Motor neuron (in vitro differentiated cells): ENCODE measurements at regions not wholly inside any gene's neighbourhood (a gene's known extent, or its start where the extent isn't known, plus 50 kb on each side); places are given as distances from the start of the nearest gene placed in this dataset.

Source experiments
- ATAC-seq, 8 experiments: fragments of 200-7000 bp; cut with Tn5 transposase; replicated peaks in 6 of 8; 2 replicates each; pipeline ENCODE4 v1.8.0; 2021; ENCODE audit warnings: mild to moderate bottlenecking in 8 of 8, moderate library complexity in 8 of 8
- H3K27ac ChIP-seq, 2 donors: fragments of 250-450 bp; sonication (Bioruptor Pico); 2 replicates each; pipeline ENCODE4 v1.9.0; 2021; ENCODE audit warnings: antibody characterized with exemption in 2 of 2, mild to moderate bottlenecking in 2 of 2, moderate library complexity in 1 of 2
- H3K4me1 ChIP-seq, 2 donors: fragments of 250-450 bp; sonication (Bioruptor Pico); replicated peaks in 1 of 2; 2 replicates each; pipeline ENCODE4 v1.6.1; 2021; ENCODE audit warnings: antibody characterized with exemption in 2 of 2, mild to moderate bottlenecking in 2 of 2, moderate library complexity in 1 of 2
- H3K4me3 ChIP-seq, 5 donors: fragments of 250-450 bp; sonication (Bioruptor Pico); 2 replicates each; pipeline ENCODE4 v1.9.0; 2021; ENCODE audit warnings: antibody characterized with exemption in 5 of 5, mild to moderate bottlenecking in 5 of 5, moderate library complexity in 4 of 5
- WGBS, 10 experiments: fragments of 450-650 bp; shearing (Covaris generic); methylation state at CpG; one replicate each; pipeline ENCODE4 v1.0.0; 2022; 5-methylcytosine and 5-hydroxymethylcytosine counted together
- in situ Hi-C, 9 experiments: fragments of 400-800 bp; cut with MboI; loops; one replicate each; pipeline ENCODE4 v1.15.0; 2021; ENCODE audit warnings: low sequenced_read_pairs in 9 of 9, low pct_unique_long_range_greater_than_20kb in 2 of 9; ENCODE audit not compliant: unreplicated experiment in 9 of 9

DNA sequence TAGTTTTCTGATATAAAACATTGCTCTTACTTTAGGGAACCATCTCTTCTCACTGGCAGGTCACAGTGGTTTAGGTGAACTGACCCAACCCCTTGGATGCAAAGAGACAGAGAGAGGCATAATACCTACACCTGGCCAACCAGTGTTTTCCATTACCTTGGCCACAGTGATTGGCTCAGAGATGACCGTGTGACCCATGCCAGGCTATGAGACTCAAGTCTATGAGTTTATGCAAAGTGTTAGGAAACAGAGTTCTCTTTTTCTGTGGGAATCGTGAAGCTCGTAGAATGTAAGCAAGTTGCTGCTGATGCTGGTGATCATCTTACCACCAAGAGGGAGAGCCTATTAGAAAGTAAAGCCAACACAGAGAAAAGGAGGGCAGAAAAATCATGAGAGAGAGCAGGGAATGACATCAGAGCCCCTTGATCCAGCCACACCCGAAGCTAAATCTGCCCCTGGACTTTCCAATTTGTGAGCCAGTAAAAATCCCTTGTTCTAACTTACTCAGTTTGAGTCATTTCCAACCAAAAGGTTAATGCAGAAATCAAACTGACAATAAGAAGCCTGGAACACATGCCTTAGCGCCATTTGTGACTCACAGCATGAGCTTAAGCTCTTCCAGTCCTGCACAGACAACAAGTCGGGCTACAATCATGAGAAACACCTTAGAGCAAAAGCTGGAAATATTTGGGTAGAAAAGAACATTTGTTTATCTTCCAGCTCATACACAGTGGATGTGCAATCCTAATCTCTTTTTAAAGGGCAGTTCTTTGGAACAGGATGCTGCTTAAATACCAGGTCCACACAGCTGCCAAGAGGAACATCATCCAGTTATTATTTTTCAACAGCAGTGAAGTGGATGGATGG is 81.3 kb upstream of the KAZN start:
- no peak overlapping the region for H3K4me3 ChIP-seq
- H3K27ac ChIP-seq: no peak overlapping the region
- H3K4me1 ChIP-seq: peaks cover 19 to 31% of the 10 kb centered on the region in 2 donors
- 30 to 90% (median 80%) methylated on average over 3 to 6 of the region's 6 CpGs; no CpG with 5 or more reads in 1 of the 10 experiments for WGBS, 10 experiments
- ATAC-seq: peak in 4 of 8 experiments; percentile 24 to 87 (median 66)
- in situ Hi-C loops: no loop called here

DNA sequence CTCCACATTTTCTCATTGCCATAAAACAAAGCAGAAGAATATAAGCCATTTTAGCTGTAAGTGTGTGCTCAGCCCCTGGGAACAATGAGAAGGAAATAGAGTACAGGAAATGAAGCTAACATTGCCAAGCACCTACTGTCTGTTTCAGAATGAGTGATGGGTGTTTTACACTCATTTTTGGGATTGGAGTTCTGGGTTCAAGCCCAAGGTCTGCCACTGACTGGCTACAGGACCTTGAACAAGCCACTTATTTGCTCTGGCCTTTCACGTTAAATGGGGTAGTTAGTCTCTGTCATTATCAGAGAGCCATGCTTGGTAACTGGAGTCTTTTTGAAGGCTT is 80.7 kb upstream of the KAZN start:
- Histone ChIP-seq H3K27ac (no peak overlapping the region), H3K4me1 (peaks cover 25 to 32% of the 10 kb centered on the region in 2 donors), H3K4me3 (no peak overlapping the region)
- in situ Hi-C loops: no loop called here
- 13 to 100% (median 86%) methylated on average over 1 of the region's 1 CpG; no CpG with 5 or more reads in 3 of the 10 experiments for WGBS, 10 experiments
- no peak for ATAC-seq

DNA sequence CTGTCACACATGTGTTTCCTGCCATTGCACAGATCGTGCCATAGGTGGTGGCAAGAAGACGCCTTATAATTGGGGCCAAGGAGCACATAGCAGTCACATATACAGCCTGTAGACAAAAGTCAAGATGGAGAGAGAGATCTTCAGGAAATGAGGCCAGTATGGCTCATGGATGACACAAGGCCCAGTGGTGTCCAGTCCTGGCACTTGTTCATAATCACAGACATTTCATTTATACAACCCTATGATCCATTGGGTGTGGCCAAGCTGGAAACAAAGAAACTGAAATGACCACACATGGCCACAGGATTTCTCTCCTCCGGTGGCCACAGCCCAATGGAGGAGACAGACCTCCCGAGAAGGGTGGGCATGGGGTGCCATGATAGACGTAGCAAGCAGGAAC is 78.5 kb upstream of the KAZN start:
- Histone ChIP-seq H3K4me3 (no peak overlapping the region), H3K4me1 (peaks cover 22 to 28% of the 10 kb centered on the region in 2 donors), H3K27ac (no peak overlapping the region)
- 0 to 100% (median 77%) methylated on average over 1 to 5 of the region's 5 CpGs; no CpG with 5 or more reads in 4 of the 10 experiments for WGBS, 10 experiments
- ATAC-seq: no peak
- in situ Hi-C loops: no loop called here

DNA sequence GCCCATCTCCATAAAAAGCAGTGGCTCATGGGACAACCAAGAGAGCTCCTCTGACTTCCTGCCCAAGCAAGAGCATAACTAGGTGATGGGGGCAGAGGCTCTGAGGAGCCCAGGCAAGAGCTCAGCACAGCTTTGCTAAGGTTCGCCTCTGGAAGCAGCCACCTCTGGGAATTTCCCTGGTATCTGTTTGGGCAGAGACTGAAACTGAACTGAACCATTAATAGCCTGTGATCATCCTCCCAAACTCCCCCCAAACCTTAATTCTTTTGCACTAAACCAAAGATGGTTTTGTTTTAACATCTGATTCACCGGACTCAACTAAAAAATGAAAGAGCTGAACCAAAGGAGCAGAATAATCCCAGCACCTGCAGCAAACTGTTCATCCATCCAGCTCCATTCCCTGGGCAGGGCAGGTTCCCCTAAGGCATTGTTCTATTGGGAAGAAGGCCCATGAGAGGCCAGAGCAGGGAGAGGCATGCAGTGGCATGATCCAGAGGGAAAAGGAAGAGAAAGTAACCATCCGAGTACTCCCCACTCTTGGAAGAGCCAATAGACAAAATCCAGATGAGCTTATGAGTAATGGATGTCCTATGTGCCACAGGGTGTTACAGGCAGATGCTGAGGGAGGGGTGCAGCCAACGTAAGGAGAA is 77.8 kb upstream of the KAZN start:
- Histone ChIP-seq H3K4me3 (no peak overlapping the region), H3K4me1 (peaks cover 18 to 30% of the 10 kb centered on the region in 2 donors), H3K27ac (no peak overlapping the region)
- 50 to 100% (median 82%) methylated on average over 1 to 4 of the region's 4 CpGs; no CpG with 5 or more reads in 3 of the 10 experiments for WGBS, 10 experiments
- in situ Hi-C loops: no loop called here
- ATAC-seq: no peak

DNA sequence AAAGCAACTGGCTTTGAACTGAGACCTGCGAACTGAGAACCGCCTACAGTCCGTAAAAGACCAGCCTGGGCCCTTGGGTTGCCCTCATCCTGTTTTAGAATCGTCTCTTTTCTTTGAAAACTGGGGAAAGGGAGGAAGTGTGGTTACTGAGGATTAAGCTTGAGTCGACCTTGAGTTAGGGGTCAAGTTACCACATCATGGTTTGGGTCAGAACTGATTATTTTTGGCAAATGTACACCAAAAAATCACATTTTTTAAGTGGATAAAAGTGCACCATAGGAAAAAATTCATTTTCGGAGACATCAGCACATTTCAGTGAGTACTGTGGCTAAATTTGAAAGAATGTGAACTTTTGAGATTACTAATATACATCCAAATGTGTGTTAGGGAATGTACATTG is 76.9 kb upstream of the KAZN start:
- in situ Hi-C loops: no loop called here
- H3K4me3 ChIP-seq: no peak overlapping the region
- 56 to 92% (median 82%) methylated on average over 2 to 6 of the region's 6 CpGs; no CpG with 5 or more reads in 1 of the 10 experiments for WGBS, 10 experiments
- ATAC-seq: no peak
- H3K4me1 ChIP-seq: peaks cover 18 to 37% of the 10 kb centered on the region in 2 donors
- H3K27ac ChIP-seq: no peak overlapping the region

DNA sequence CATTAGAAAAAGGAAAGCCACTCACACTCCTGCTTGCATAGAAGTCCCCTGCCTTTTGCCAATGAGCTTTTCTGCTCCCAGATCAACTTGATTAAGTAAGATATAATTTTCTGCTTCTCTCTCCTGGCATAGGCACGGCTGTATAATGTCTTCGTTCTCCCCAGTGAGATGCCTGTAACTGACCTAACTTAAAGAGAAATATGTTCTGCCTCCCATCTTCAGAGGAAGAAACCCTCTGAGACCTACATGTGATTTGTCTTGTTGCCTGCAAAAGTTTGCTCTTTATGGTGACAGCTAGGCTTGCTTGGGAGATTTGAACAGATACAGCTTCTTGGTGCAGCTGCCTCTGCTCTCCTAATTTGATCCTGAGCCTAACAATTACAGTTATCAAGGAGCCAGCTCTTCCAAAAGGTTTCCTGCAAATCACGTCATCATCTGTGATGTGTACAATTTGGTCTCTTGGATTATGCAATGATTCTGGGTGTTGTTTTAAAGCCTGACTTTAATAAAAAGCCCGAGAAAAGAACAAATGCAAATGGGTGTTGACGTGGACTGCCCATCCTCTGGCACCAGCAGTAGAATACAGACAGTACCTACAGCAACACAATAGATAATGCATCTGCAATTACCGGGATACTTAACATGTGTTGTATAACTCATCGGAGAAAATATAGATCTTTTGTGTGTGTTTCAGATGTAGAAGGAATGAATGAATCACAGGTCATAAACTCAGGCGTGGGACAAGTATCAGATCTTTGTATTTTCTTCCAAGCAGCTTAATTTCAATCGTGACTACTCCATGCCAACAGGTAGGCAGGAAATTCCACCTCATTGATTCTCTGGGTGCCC is 76.2 kb upstream of the KAZN start:
- in situ Hi-C loops: no loop called here
- no peak overlapping the region for H3K27ac ChIP-seq
- peak; percentile 27 to 89 (median 64) for ATAC-seq
- H3K4me1 ChIP-seq: peaks cover 18 to 37% of the 10 kb centered on the region in 2 donors
- H3K4me3 ChIP-seq: no peak overlapping the region
- WGBS, 10 experiments: 0 to 88% (median 64%) methylated on average over 1 to 9 of the region's 9 CpGs; no CpG with 5 or more reads in 1 of the 10 experiments

DNA sequence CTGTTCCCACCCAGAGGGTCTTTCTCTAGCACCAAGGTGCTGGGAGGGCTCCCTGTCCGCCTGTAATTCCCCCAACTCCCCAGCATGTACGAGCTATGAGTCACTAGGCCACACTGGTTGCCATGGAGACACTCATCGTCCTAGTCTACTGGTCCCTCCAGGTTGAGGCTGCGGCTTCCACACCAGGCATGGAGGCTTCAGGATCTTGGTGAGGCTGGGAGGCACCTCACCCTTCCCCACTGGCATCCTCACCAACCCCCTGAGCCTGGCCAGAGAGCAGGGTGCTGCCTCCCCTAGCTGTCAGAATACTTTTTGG is 75.6 kb upstream of the KAZN start:
- 0 to 100% (median 50%) methylated on average over 1 to 3 of the region's 4 CpGs; no CpG with 5 or more reads in 3 of the 10 experiments for WGBS, 10 experiments
- no peak overlapping the region for H3K27ac ChIP-seq
- no peak overlapping the region for H3K4me3 ChIP-seq
- ATAC-seq: peak in 7 of 8 experiments; percentile 72 to 99 (median 95)
- in situ Hi-C loops: no loop called here
- H3K4me1 ChIP-seq: peaks cover 18 to 37% of the 10 kb centered on the region in 2 donors

DNA sequence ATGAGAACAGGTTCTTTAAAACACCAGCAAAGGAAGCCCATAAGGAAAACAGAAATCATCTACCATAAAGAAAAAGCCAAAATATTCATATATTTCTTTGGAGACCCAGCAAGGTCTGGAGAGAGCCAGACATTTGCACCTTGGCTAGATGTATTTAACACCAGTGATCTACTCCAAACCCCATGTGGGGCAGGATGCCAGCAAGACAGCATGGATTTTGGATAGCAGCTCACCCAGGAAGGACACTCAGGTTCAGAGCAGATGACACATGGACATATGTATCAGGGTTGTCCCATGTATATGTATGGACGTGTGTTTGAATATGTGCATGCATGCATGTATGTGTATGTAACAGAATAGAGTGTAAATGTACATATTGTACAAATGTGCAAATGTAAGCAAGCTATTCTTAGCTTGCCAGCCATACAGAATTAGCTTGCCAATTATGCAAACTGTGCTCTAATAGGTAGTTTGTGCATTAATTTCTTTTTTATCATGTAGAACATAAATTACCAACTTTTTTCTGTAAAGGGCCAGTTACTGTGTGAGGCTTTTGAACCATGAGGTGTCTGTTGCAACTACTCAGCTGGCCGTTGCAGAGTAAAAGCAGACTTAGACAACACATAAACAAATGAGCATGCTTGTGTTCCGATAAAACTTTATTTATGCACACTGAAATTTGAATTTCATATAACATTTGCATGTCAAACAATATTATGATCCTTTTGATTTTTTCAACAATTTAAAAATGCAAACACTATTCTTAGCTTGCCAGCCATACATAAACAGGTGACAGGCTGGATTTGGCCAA is 73.5 kb upstream of the KAZN start:
- no peak overlapping the region for H3K27ac ChIP-seq
- in situ Hi-C loops: loop anchor here in 1 of 9 experiments (25.0 kb wide), 1 partner anchor 563 kb away; no protein-coding TSS in a partner anchor
- H3K4me1 ChIP-seq: peaks cover 18 to 37% of the 10 kb centered on the region in 2 donors
- 0 to 90% (median 78%) methylated on average over 1 to 3 of the region's 3 CpGs; no CpG with 5 or more reads in 1 of the 10 experiments for WGBS, 10 experiments
- no peak overlapping the region for H3K4me3 ChIP-seq
- peak in 6 of 8 experiments; percentile 3 to 85 (median 20) for ATAC-seq

DNA sequence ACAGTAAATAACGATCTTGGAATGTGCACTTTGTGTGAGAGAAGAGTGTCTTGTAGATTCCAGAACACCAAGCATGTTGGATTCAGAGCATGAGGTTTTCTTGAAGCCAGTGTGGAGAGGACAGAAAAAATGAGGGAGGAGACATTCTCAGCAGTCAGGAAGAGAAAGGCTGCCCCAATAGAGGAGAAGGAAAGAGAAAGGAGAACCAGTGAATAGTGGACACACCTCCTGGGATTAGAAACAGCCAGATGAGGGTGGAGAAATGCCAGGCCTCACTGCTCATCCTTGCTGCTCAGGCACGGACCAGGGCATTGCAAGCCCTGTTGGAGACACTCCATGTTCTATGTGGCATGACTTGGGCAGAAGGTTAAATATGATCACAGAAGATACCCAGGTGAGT is 69.0 kb upstream of the KAZN start:
- Histone ChIP-seq H3K4me3 (no peak overlapping the region), H3K27ac (no peak overlapping the region), H3K4me1 (peaks cover 0 to 13% of the 10 kb centered on the region in 2 donors)
- ATAC-seq: peak in 2 of 8 experiments; percentile 28 to 51
- in situ Hi-C loops: loop anchor here in 1 of 9 experiments (25.0 kb wide), 1 partner anchor 567 kb away; no protein-coding TSS in a partner anchor
- WGBS, 10 experiments: 0 to 88% (median 50%) methylated on average over 1 to 2 of the region's 2 CpGs; no CpG with 5 or more reads in 2 of the 10 experiments

DNA sequence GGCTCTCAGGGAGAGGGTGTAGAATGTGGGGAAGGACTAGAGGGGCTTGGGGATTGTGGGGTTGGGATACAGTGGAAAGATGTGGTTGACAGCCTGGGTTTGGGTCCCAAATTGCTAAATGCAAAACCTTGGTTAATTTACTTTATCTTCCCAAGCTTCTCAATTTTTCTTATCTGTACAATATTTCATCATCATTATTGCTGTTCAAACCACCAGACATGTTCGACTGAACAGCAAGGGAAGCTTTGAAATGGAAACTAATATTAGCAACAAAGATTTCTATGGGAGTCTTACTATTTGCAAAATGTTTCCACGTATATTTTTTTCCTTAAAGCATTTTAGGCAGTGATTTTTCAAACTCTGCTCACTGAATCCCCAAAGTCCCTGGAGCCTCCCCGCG is 67.0 kb upstream of the KAZN start:
- 13 to 92% (median 83%) methylated on average over 1 to 4 of the region's 4 CpGs for WGBS, 10 experiments
- no peak for ATAC-seq
- Histone ChIP-seq H3K4me1 (no peaks in the 10 kb centered on the region), H3K4me3 (no peak overlapping the region), H3K27ac (no peak overlapping the region)
- in situ Hi-C loops: loop anchor here in 1 of 9 experiments (25.0 kb wide), 1 partner anchor 569 kb away; no protein-coding TSS in a partner anchor

DNA sequence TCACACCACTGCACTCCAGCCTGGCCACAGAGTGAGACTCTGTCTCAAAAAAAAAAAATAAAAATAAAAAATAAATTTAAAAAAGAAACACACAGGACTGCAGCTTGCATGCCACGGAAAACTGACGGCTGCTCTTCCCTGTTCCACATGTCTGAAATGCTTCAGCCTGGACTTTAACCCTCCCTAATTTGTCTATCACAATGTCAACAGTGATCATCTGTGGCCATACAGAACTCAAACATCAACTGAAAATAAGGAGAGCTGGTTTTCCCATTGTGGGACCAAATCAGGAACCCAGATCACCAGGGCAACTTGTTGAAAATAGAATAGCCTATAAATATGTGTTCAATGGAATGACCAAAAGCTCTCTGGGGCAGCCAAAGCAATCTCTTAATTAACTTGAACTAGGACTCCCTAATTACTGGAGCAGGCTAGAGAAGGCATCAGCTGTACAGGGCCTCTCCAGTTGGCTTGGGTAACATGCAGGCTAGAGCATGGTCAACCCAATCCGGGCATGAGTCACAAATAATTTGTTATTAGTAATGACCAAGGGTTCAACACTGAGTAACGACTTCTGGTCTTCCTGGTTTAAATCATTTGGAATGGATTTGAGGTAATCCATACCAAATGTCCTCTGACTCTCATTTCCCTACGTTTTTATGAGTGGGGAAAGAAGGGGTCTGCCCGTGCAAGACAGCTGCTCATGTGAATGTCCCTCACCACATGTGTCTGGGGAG is 62.7 kb upstream of the KAZN start:
- in situ Hi-C loops: loop anchor here in 1 of 9 experiments (25.0 kb wide), 1 partner anchor 573 kb away; no protein-coding TSS in a partner anchor
- WGBS, 10 experiments: 20 to 95% (median 76%) methylated on average over 1 to 6 of the region's 6 CpGs

More for the DNA sequence above, 62.7 kb upstream of the KAZN start:
- Histone ChIP-seq H3K4me3 (no peak overlapping the region), H3K4me1 (peaks cover 14 to 17% of the 10 kb centered on the region in 2 donors), H3K27ac (no peak overlapping the region)
- no peak for ATAC-seq
